ENCODE measurements at regions not wholly inside any gene's neighbourhood (a gene's known extent, or its start where the extent isn't known, plus 50 kb on each side); places are given as distances from the start of the nearest gene placed in this dataset.

DNA sequence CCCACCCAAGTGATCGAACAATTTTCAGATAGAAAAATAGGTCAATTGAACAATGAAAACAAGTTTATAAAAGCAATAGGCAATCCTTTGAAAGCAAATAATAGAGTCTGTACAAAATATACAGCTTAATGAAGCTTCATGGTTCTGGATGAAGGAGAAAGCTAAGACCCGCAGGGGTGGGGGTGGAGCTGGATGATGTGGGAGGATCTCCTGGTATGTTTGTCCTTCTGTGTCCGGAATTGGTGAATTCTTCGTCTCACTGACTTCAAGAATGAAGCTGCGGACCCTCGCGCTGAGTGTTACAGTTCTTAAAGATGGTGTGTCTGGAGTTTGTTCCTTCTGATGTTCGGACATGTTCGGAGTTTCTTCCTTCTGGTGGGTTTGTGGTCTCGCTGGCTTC, 149.9 kb downstream of the NXNL2 start:
- no peak overlapping the region for H2AFZ ChIP-seq (ENCODE audit: low read length)
- no TSS peak for BruUV-seq (replicated peaks)
- TF ChIP-seq ZNF562 (CRISPR knock-in tag; IDR thresholded peaks at IDR 0.05; ENCODE audit: borderline replicate concordance) (no peak), MYC (CRISPR knock-in tag; IDR thresholded peaks at IDR 0.05; ENCODE audit: borderline replicate concordance) (no peak), PRDM15 (CRISPR knock-in tag; IDR thresholded peaks at IDR 0.05) (no peak), MXI1 (IDR thresholded peaks at IDR 0.05; ENCODE audit: borderline replicate concordance, low read depth, low read length) (no peak), ZNF770 (CRISPR knock-in tag; IDR thresholded peaks at IDR 0.05) (no peak), ZFAT (CRISPR knock-in tag; conservative IDR thresholded peaks at IDR 0.05) (no peak), ATF1 (CRISPR knock-in tag; IDR thresholded peaks at IDR 0.05) (no peak), ZNF530 (CRISPR knock-in tag; IDR thresholded peaks at IDR 0.05; ENCODE audit: low read depth) (no peak), ZNF350 (CRISPR knock-in tag; IDR thresholded peaks at IDR 0.05; ENCODE audit: borderline replicate concordance, low read depth) (no peak), NFIB (CRISPR knock-in tag; IDR thresholded peaks at IDR 0.05; ENCODE audit: borderline replicate concordance) (no peak)
- FAIRE-seq, result no peak
- H3K36me3 ChIP-seq (replicated peaks in 1 of 2; ENCODE audit: control insufficient read depth in 1 of 2, insufficient read depth in 2 of 2, low read length in 2 of 2), result no peaks in the 10 kb centered on the region
- H3K4me3 ChIP-seq (replicated peaks in 1 of 3; ENCODE audit: insufficient read depth in 1 of 3, low read depth in 2 of 3, low read length in 3 of 3), result no peak overlapping the region
- no peak overlapping the region for H3K9ac ChIP-seq (ENCODE audit: insufficient read depth, low read depth, low read length)
- intact Hi-C loops (cut with micrococcal nuclease; ENCODE audit: unreplicated experiment) (no loop called here), in situ Hi-C loops (cut with HindIII; ENCODE audit: extremely low pct_ligation_motif_present, low pct_unique_long_range_greater_than_20kb) (no loop called here)
- H3K27me3 ChIP-seq (ENCODE audit: control insufficient read depth in 1 of 2, insufficient read depth in 2 of 2, low read length in 2 of 2), result no peaks in the 10 kb centered on the region
- peaks cover 52% of the 10 kb centered on the region for H3K4me1 ChIP-seq (ENCODE audit: insufficient read depth, low read length)
- WGBS (ENCODE audit: low lambda C conversion rate), result 72% methylated on average over 10 of the region's 10 CpGs
- DNase-seq (ENCODE audit: low spot score), result no peak
- no peaks in the 10 kb centered on the region for H3K9me3 ChIP-seq (ENCODE audit: low read length)
- ChIA-PET POLR2A (no interaction called here), CTCF (ENCODE audit: low intra/inter-chr PET ratio, low total read pairs) (no interaction called here)
- H4K20me1 ChIP-seq (ENCODE audit: insufficient read depth, low read length), result no peaks in the 10 kb centered on the region
- no peak for ATAC-seq
- no peaks in the 10 kb centered on the region for H3K79me2 ChIP-seq (ENCODE audit: insufficient read depth, low read length)
- no peak overlapping the region for H3K4me2 ChIP-seq (ENCODE audit: low read depth, low read length)
- H3K27ac ChIP-seq (ENCODE audit: extremely low read length, insufficient read depth, low read length), result no peak overlapping the region
